K562 (cell line): ENCODE measurements at regions not wholly inside any gene's neighbourhood (a gene's known extent, or its start where the extent isn't known, plus 50 kb on each side); places are given as distances from the start of the nearest gene placed in this dataset.

Experiments
- ATAC-seq: fragments of 200-7000 bp; cut with Tn5 transposase; 3 replicates; pipeline ENCODE4 v1.9.1; 2020; ENCODE audit warnings: moderate library complexity
- BruUV-seq: library from RNA; stranded (reverse); fragments of 400-500 nt; replicated peaks from 2 replicates; lab custom pipeline; 2021; lab: Mats Ljungman, UMichigan
- CTCF ChIA-PET: fragments of 300-600 bp; formaldehyde crosslinking; extraction: SDS; loops from one replicate; lab custom pipeline; 2021; ENCODE audit warnings: low intra/inter-chr PET ratio; lab: Yijun Ruan, JAX
- POLR2A ChIA-PET: fragments of 300-600, 350-650 bp; sonication (Branson Sonifier 250); formaldehyde crosslinking; extraction: SDS; loops from one replicate; lab custom pipeline; 2021; ENCODE audit warnings: antibody characterized with exemption, inconsistent platforms; lab: Yijun Ruan, JAX
- DNase-seq, 4 experiments: peaks; one replicate each; pipeline versions ENCODE4 v3.0.0 to v3.0.0-alpha.2; 2011 to 2018; ENCODE audit warnings: low spot score in 3 of 4, mixed read lengths in 3 of 4; ENCODE audit errors: extremely low read depth in 1 of 4
- FAIRE-seq: peaks from 2 replicates; lab custom pipeline; 2011; peaks lifted over from hg19 to GRCh38; lab: Jason Lieb, UNC
- H2AFZ ChIP-seq: 2 replicates; pipeline ENCODE4 v1.6.0; 2011; ENCODE audit warnings: low read depth, low read length, control low read depth, inconsistent platforms
- H3K27ac ChIP-seq: fragments of 200-600 bp; 3 replicates; pipeline ENCODE4 v1.8.0; 2011; ENCODE audit warnings: low read depth, mild to moderate bottlenecking, control low read depth, inconsistent platforms, low read length, moderate library complexity, mixed read lengths; ENCODE audit errors: extremely low read depth
- H3K27me3 ChIP-seq, 2 experiments: fragments of 300-600 bp in 1 of 2; 2 replicates in 1 of 2; 3 replicates in 1 of 2; pipeline versions ENCODE4 v1.6.0 to v1.8.0; 2011; ENCODE audit warnings: inconsistent platforms in 2 of 2, low read length in 2 of 2, mild to moderate bottlenecking in 1 of 2, mixed read lengths in 1 of 2, moderate library complexity in 1 of 2; ENCODE audit not compliant: control insufficient read depth in 2 of 2, insufficient read depth in 2 of 2
- H3K36me3 ChIP-seq: fragments of 300-600 bp; 3 replicates; pipeline ENCODE4 v1.8.0; 2011; ENCODE audit warnings: mild to moderate bottlenecking, low read length, inconsistent platforms; ENCODE audit not compliant: control insufficient read depth, insufficient read depth
- H3K4me1 ChIP-seq, 2 experiments: fragments of 200-600 bp in 1 of 2; replicated peaks in 1 of 2; 2 replicates in 1 of 2; 3 replicates in 1 of 2; pipeline versions ENCODE4 v1.5.1 to v1.8.0; 2011; ENCODE audit warnings: inconsistent platforms in 2 of 2, low read length in 2 of 2, mild to moderate bottlenecking in 1 of 2, mixed read lengths in 1 of 2, moderate library complexity in 1 of 2; ENCODE audit not compliant: control insufficient read depth in 2 of 2, insufficient read depth in 2 of 2
- H3K4me2 ChIP-seq: 2 replicates; pipeline ENCODE4 v1.6.1; 2011; ENCODE audit warnings: low read length, control low read depth, inconsistent platforms, mixed read lengths; ENCODE audit not compliant: insufficient read depth
- H3K4me3 ChIP-seq: fragments of 200-600 bp; sonication (generic), shearing (Covaris generic); 2 replicates; pipeline ENCODE4 v1.5.1; 2016; ENCODE audit warnings: control low read depth, inconsistent platforms
- H3K79me2 ChIP-seq: fragments of 200-600 bp; 3 replicates; pipeline ENCODE4 v1.8.0; 2011; ENCODE audit warnings: low read length, inconsistent platforms; ENCODE audit not compliant: control insufficient read depth, insufficient read depth
- H3K9ac ChIP-seq, 2 experiments: 2 replicates each; pipeline versions ENCODE4 v1.6.0 to v1.6.1; 2011; ENCODE audit warnings: low read depth in 2 of 2, low read length in 2 of 2, control low read depth in 1 of 2, inconsistent platforms in 1 of 2, mild to moderate bottlenecking in 1 of 2, mixed read lengths in 1 of 2; ENCODE audit not compliant: insufficient read depth in 1 of 2
- H3K9me1 ChIP-seq: one replicate; pipeline ENCODE4 v1.6.0; 2011; ENCODE audit warnings: inconsistent platforms, mild to moderate bottlenecking, low read length, moderate library complexity; ENCODE audit not compliant: control insufficient read depth, insufficient read depth
- H3K9me3 ChIP-seq: replicated peaks from 2 replicates; pipeline ENCODE4 v1.5.1; 2011; ENCODE audit warnings: low read depth, low read length, inconsistent platforms; ENCODE audit not compliant: control insufficient read depth, insufficient read depth
- H4K20me1 ChIP-seq: replicated peaks from 2 replicates; pipeline ENCODE4 v1.6.1; 2011; ENCODE audit warnings: low read length, inconsistent platforms, mixed read lengths; ENCODE audit not compliant: control insufficient read depth, insufficient read depth
- CTCF ChIP-seq, 3 experiments: IDR thresholded peaks in 2 of 3; conservative IDR thresholded peaks in 1 of 3; 2 replicates each; pipeline ENCODE4 v1.5.1; 2011 to 2012; ENCODE audit warnings: low read length in 3 of 3, mild to moderate bottlenecking in 3 of 3, control low read depth in 2 of 3, improper control_type of control experiment in 1 of 3, inconsistent platforms in 1 of 3, low read depth in 1 of 3, mixed read lengths in 1 of 3, moderate library complexity in 1 of 3; ENCODE audit not compliant: insufficient read depth in 2 of 3
- RAD21 ChIP-seq, 2 experiments: fragments of 250-450 bp in 1 of 2; fragments of 450-650 bp in 1 of 2; sonication (Bioruptor Pico) in 1 of 2; formaldehyde crosslinking in 1 of 2; IDR thresholded peaks in 1 of 2; conservative IDR thresholded peaks in 1 of 2; 2 replicates each; pipeline versions ENCODE4 v1.4.0 to v1.8.0; 2020 to 2022; ENCODE audit warnings: mild to moderate bottlenecking in 2 of 2, moderate library complexity in 1 of 2
- RNF219 ChIP-seq: fragments of 250-450 bp; sonication (Bioruptor Pico); IDR thresholded peaks from 2 replicates; pipeline ENCODE4 v1.5.0; 2022; ENCODE audit warnings: mild to moderate bottlenecking
- SFPQ ChIP-seq: fragments of 200-400 bp; formaldehyde crosslinking; IDR thresholded peaks from 2 replicates; pipeline ENCODE4 v1.6.1; 2017; ENCODE audit warnings: mild to moderate bottlenecking, low read depth, low read length, moderate library complexity
- ZBTB34 ChIP-seq: fragments of 250-450 bp; sonication (Bioruptor Pico); IDR thresholded peaks from 2 replicates; pipeline ENCODE4 v1.8.0; 2021; ENCODE audit warnings: mild to moderate bottlenecking, moderate library complexity
- WGBS: fragments of 100-300 bp; shearing (Covaris generic); methylation state at CpG from one replicate; pipeline ENCODE4 v1.1.6; 2016; ENCODE audit warnings: low coverage, mixed read lengths; ENCODE audit not compliant: insufficient coverage; ENCODE audit errors: missing lambda C conversion rate; 5-methylcytosine and 5-hydroxymethylcytosine counted together
- in situ Hi-C: fragments of 300-500 bp; cut with MboI; formaldehyde crosslinking; loops from 4 replicates; pipeline ENCODE4 v1.15.0; 2018; ENCODE audit warnings: inconsistent platforms, mixed read lengths
- intact Hi-C: fragments of 100-400 bp; cut with micrococcal nuclease; formaldehyde crosslinking; loops from 2 replicates; pipeline ENCODE4 v1.14.2; 2022

GRCh38 chr4:108393890-108394472 lies 225.2 kb upstream of the LEF1 start:
- ATAC-seq: peak; percentile 67
- no peaks in the 10 kb centered on the region; a peak in 1 of 5 replicates for H3K4me1 ChIP-seq
- H3K9me3 ChIP-seq: no peaks in the 10 kb centered on the region
- H3K27me3 ChIP-seq: peaks cover 2 to 5% of the 10 kb centered on the region in 2 experiments; a peak in 1 of 5 replicates
- H4K20me1 ChIP-seq: no peaks in the 10 kb centered on the region
- H3K4me3 ChIP-seq: no peak overlapping the region
- DNase-seq: no peak
- H3K4me2 ChIP-seq: no peak overlapping the region
- no peak overlapping the region for H3K9ac ChIP-seq
- intact Hi-C loops: no loop called here
- POLR2A ChIA-PET: interaction anchor here (0.9 kb wide), 1 partner anchor 13 kb away, joined by 3 read pairs; no protein-coding TSS in a partner anchor
- TF ChIP-seq RAD21 (CRISPR knock-in tag; conservative IDR thresholded peaks at IDR 0.05 in 1 of 2, IDR thresholded peaks at IDR 0.05 in 1 of 2) (peak in 1 of 2 experiments; percentile 22; a peak in 1 of 4 replicates), SFPQ (no peak), RNF219 (CRISPR knock-in tag) (no peak), ZBTB34 (CRISPR knock-in tag) (no peak), CTCF (IDR thresholded peaks at IDR 0.05 in 2 of 3, conservative IDR thresholded peaks at IDR 0.05 in 1 of 3; ENCODE audit: insufficient read depth in 2 of 3, low read depth in 1 of 3, low read length in 3 of 3) (peak in 1 of 3 experiments; percentile 18; a peak in 1 of 6 replicates)
- TF ChIP-seq, all 486 proteins: peak for 2
- H3K9me1 ChIP-seq: no peaks in the 10 kb centered on the region
- no TSS peak for BruUV-seq
- H3K27ac ChIP-seq: no peak overlapping the region
- CTCF ChIA-PET: no interaction called here
- no peak overlapping the region for H2AFZ ChIP-seq
- in situ Hi-C loops: no loop called here
- no peaks in the 10 kb centered on the region for H3K36me3 ChIP-seq
- FAIRE-seq: peak; percentile 46
- 0% methylated on average over 1 of the region's 1 CpG for WGBS
- no peaks in the 10 kb centered on the region for H3K79me2 ChIP-seq
